NB4 (cell line): ENCODE measurements at regions not wholly inside any gene's neighbourhood (a gene's known extent, or its start where the extent isn't known, plus 50 kb on each side); places are given as distances from the start of the nearest gene placed in this dataset.

Source experiments
- MYC ChIP-seq: IDR thresholded peaks from 2 replicates; pipeline ENCODE4 v1.6.1; 2011; ENCODE audit warnings: low read depth, low read length
- POLR2A ChIP-seq: IDR thresholded peaks from 2 replicates; pipeline ENCODE4 v1.6.1; 2011; ENCODE audit warnings: mild to moderate bottlenecking; ENCODE audit not compliant: insufficient read length; ENCODE audit errors: extremely low read depth
- TF ChIP-seq, protein P1 (sequence below): IDR thresholded peaks from one replicate; pipeline ENCODE4 v1.5.1; 2012; ENCODE audit warnings: low read depth, low read length

DNA sequence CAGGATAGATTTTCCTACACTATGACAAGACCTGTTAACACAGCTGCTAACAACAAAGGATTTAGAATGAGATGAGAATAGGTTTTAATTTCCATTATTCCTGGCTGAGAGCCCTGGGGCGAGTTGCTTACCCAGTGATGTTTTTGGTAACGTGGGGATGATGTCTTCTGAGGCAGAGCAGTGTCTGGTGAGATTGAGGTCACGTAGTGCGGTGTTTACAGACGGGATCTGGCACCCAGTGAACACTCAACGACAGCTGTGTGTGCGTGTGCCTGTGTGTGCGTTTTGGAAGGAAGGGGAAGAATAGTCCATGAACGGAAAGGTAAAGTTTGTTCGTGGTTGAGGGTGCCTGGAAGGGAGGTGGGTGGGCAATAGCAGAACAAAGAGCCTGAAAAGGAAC, 384.7 kb downstream of the C6orf118 start:
- TF ChIP-seq, protein P1, sequence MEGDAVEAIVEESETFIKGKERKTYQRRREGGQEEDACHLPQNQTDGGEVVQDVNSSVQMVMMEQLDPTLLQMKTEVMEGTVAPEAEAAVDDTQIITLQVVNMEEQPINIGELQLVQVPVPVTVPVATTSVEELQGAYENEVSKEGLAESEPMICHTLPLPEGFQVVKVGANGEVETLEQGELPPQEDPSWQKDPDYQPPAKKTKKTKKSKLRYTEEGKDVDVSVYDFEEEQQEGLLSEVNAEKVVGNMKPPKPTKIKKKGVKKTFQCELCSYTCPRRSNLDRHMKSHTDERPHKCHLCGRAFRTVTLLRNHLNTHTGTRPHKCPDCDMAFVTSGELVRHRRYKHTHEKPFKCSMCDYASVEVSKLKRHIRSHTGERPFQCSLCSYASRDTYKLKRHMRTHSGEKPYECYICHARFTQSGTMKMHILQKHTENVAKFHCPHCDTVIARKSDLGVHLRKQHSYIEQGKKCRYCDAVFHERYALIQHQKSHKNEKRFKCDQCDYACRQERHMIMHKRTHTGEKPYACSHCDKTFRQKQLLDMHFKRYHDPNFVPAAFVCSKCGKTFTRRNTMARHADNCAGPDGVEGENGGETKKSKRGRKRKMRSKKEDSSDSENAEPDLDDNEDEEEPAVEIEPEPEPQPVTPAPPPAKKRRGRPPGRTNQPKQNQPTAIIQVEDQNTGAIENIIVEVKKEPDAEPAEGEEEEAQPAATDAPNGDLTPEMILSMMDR = no peak
- TF ChIP-seq POLR2A (no peak), MYC (no peak)
